ENCODE measurements at regions not wholly inside any gene's neighbourhood (a gene's known extent, or its start where the extent isn't known, plus 50 kb on each side); places are given as distances from the start of the nearest gene placed in this dataset.

- intact Hi-C loops (cut with DNase I): no loop called here
- TF ChIP-seq, protein P1, sequence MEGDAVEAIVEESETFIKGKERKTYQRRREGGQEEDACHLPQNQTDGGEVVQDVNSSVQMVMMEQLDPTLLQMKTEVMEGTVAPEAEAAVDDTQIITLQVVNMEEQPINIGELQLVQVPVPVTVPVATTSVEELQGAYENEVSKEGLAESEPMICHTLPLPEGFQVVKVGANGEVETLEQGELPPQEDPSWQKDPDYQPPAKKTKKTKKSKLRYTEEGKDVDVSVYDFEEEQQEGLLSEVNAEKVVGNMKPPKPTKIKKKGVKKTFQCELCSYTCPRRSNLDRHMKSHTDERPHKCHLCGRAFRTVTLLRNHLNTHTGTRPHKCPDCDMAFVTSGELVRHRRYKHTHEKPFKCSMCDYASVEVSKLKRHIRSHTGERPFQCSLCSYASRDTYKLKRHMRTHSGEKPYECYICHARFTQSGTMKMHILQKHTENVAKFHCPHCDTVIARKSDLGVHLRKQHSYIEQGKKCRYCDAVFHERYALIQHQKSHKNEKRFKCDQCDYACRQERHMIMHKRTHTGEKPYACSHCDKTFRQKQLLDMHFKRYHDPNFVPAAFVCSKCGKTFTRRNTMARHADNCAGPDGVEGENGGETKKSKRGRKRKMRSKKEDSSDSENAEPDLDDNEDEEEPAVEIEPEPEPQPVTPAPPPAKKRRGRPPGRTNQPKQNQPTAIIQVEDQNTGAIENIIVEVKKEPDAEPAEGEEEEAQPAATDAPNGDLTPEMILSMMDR (IDR thresholded peaks at IDR 0.05): no peak
- TF ChIP-seq POLR2A (IDR thresholded peaks at IDR 0.05): no peak
- TF ChIP-seq POLR2AphosphoS5 (IDR thresholded peaks at IDR 0.05): no peak
- WGBS: 84% methylated on average over 1 of the region's 1 CpG
Observed at GRCh38 chr16:52690468-52690867, 143.5 kb upstream of the TOX3 start.

DNA sequence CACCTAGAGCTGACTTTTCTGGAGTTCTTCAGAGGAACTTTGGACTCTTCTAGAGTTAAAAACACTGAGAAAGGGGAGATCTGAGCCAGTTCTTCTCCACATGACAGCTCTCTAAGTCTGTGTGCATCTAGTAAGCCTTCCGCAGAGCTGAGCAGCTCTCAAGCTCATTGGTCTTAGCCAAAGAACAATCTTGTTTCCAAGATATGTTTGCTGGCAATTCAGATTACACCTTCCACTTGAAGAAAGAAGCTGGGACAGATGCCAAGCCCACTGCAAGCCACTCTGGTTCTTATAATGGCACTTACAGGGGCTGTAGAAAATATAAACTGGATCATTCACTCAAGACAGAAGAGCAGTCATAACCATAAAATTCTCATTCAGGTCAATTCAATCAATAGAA is 134.1 kb upstream of the TOX3 start:
- H3K9me3 ChIP-seq: no peaks in the 10 kb centered on the region
- TF ChIP-seq, protein P1 (IDR thresholded peaks at IDR 0.05): no peak
- TF ChIP-seq POLR2A (IDR thresholded peaks at IDR 0.05): no peak
- TF ChIP-seq POLR2AphosphoS5 (IDR thresholded peaks at IDR 0.05): no peak
- WGBS: 93% methylated on average over 1 of the region's 1 CpG
- DNase-seq (ENCODE audit: low spot score): no peak
- intact Hi-C loops (cut with DNase I): no loop called here
- no peak overlapping the region for H3K4me3 ChIP-seq
- H3K27ac ChIP-seq: no peak overlapping the region
- no peaks in the 10 kb centered on the region for H3K27me3 ChIP-seq (replicated peaks; ENCODE audit: insufficient read depth)
- no peaks in the 10 kb centered on the region for H3K4me1 ChIP-seq (replicated peaks)
- no peaks in the 10 kb centered on the region for H3K36me3 ChIP-seq

More at GRCh38 chr16:52690468-52690867, 143.5 kb upstream of the TOX3 start:
- Histone ChIP-seq H3K27ac (no peak overlapping the region), H3K9me3 (no peaks in the 10 kb centered on the region), H3K27me3 (replicated peaks; ENCODE audit: insufficient read depth) (no peaks in the 10 kb centered on the region), H3K4me3 (no peak overlapping the region), H3K4me1 (replicated peaks) (no peaks in the 10 kb centered on the region), H3K36me3 (no peaks in the 10 kb centered on the region)
- DNase-seq (ENCODE audit: low spot score): no peak

- no peaks in the 10 kb centered on the region for H3K36me3 ChIP-seq
- no peak overlapping the region for H3K4me3 ChIP-seq
- WGBS: 23% methylated on average over 2 of the region's 2 CpGs
- no peak overlapping the region for H3K27ac ChIP-seq
- no peaks in the 10 kb centered on the region for H3K9me3 ChIP-seq
- H3K27me3 ChIP-seq (replicated peaks; ENCODE audit: insufficient read depth): no peaks in the 10 kb centered on the region
- no peak for DNase-seq (ENCODE audit: low spot score)
- intact Hi-C loops (cut with DNase I): no loop called here
- no peaks in the 10 kb centered on the region for H3K4me1 ChIP-seq (replicated peaks)
- TF ChIP-seq POLR2AphosphoS5 (IDR thresholded peaks at IDR 0.05) (no peak), POLR2A (IDR thresholded peaks at IDR 0.05) (no peak)
- TF ChIP-seq, protein P1 (IDR thresholded peaks at IDR 0.05): no peak
Observed at GRCh38 chr16:52677501-52677900, 130.6 kb upstream of the TOX3 start.

- no peaks in the 10 kb centered on the region for H3K27me3 ChIP-seq (replicated peaks; ENCODE audit: insufficient read depth)
- TF ChIP-seq POLR2AphosphoS5 (IDR thresholded peaks at IDR 0.05): no peak
- H3K9me3 ChIP-seq: no peaks in the 10 kb centered on the region
- no peaks in the 10 kb centered on the region for H3K36me3 ChIP-seq
- H3K27ac ChIP-seq: no peak overlapping the region
- no peak overlapping the region for H3K4me3 ChIP-seq
- intact Hi-C loops (cut with DNase I): no loop called here
- DNase-seq (ENCODE audit: low spot score): no peak
- no peaks in the 10 kb centered on the region for H3K4me1 ChIP-seq (replicated peaks)
Observed at GRCh38 chr16:52676959-52677358, 130.0 kb upstream of the TOX3 start.

GRCh38 chr16:52671590-52671989 is 124.6 kb upstream of the TOX3 start:
- TF ChIP-seq POLR2A (IDR thresholded peaks at IDR 0.05): no peak
- no peak for TF ChIP-seq POLR2AphosphoS5 (IDR thresholded peaks at IDR 0.05)
- TF ChIP-seq, protein P1 (IDR thresholded peaks at IDR 0.05): no peak
- H3K27me3 ChIP-seq (replicated peaks; ENCODE audit: insufficient read depth): no peaks in the 10 kb centered on the region
- WGBS: 54% methylated on average over 1 of the region's 1 CpG
- no peak overlapping the region for H3K4me3 ChIP-seq
- H3K9me3 ChIP-seq: no peaks in the 10 kb centered on the region
- no peak for DNase-seq (ENCODE audit: low spot score)
- intact Hi-C loops (cut with DNase I): no loop called here
- no peaks in the 10 kb centered on the region for H3K4me1 ChIP-seq (replicated peaks)
- no peaks in the 10 kb centered on the region for H3K36me3 ChIP-seq
- no peak overlapping the region for H3K27ac ChIP-seq
